ENCODE measurements at regions not wholly inside any gene's neighbourhood (a gene's known extent, or its start where the extent isn't known, plus 50 kb on each side); places are given as distances from the start of the nearest gene placed in this dataset.

GRCh38 chr10:129192344-129193128, 274.5 kb upstream of the MGMT start:
- no peak for TF ChIP-seq CTCF (IDR thresholded peaks at IDR 0.05; ENCODE audit: low read depth, low read length, poor library complexity, severe bottlenecking)
- no peak for TF ChIP-seq EZH2phosphoT487 (IDR thresholded peaks at IDR 0.05; ENCODE audit: borderline replicate concordance, low read length)

Data from DOHH2 (cell line).